GM21390 (cell line): ENCODE measurements at regions not wholly inside any gene's neighbourhood (a gene's known extent, or its start where the extent isn't known, plus 50 kb on each side); places are given as distances from the start of the nearest gene placed in this dataset.

Experiments
- ATAC-seq: cut with Tn5 transposase; IDR thresholded peaks from one replicate; pipeline ENCODE4 v1.9.1; 2021; ENCODE audit not compliant: unreplicated experiment

DNA sequence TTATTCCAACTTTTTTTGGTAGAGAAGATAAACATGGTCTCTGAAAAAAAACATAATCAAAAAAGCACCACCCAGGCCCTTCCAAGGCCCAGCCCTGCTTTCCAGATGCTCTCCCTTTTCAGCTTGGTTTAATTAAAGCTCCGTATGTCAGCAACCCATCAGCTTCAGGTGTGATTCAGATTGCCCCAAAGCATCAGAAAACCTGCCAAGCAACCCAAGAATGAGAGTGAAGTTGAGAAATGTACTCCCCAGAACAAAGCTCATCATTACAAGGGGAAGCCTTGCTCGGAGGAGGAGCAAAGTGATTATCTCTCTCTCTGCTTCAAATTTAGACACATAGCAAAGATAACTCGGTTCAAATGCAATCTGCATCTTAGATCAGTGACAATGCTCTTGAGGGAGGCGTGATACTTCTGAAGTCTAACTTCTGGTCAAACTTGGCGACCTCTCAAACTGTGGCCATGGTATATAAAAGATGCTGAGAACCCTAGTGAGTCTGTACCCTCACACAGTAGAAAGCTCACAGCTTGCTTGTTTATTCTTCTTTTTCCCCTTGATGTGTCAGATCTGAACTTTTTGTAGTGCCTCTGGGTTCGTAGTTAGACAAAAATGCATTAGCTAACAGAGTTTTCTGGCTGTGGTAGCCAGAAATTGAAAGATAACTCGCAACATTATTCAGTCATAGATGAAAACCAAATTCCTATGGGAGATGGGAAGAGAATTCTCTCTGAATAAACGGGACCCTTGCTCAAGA, 63.3 kb upstream of the ZC3H11B start:
- no peak for ATAC-seq

- no peak for ATAC-seq
Measured at GRCh38 chr1:219670426-219671149, 57.7 kb upstream of the ZC3H11B start.

DNA sequence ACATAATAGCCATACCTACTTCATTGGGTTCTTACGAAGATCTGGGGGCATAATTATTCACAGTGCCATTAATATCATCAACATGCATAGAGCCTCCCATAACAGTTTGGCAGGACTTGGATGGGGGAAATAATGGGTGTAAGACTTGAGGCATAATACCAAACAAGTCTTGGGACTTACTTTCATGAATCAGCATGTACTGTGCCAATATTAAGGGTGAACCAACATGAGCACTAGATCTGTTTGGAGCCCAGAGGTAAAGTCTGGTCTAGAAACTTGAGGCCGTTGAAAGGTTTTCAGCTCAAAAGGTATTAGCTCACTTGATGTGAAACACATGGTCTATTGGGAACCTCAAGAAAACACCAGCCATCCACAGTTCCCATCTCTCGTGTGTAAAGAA, 56.7 kb upstream of the ZC3H11B start:
- ATAC-seq, result no peak

DNA sequence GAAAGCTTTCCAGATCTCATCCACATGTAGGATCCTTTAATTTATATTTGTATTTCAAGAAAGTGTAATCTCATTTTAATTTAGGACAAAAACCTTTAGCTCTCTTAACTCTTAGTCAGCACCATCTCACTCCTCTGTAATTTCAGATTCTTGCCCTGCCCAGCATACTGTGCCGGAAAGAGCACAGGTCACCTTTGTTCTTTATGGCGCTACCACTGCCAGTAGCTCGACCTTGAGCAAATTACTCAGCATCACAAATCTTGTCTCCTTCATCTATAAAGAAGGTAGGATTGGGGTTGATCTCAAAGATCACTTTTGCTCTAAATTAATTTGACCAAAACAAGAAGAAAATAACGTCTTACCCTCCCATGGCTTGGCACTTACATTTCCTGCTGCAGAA, 56.1 kb upstream of the ZC3H11B start:
- ATAC-seq, result no peak

GRCh38 chr1:219668446-219668845, 55.5 kb upstream of the ZC3H11B start:
- ATAC-seq, result no peak

DNA sequence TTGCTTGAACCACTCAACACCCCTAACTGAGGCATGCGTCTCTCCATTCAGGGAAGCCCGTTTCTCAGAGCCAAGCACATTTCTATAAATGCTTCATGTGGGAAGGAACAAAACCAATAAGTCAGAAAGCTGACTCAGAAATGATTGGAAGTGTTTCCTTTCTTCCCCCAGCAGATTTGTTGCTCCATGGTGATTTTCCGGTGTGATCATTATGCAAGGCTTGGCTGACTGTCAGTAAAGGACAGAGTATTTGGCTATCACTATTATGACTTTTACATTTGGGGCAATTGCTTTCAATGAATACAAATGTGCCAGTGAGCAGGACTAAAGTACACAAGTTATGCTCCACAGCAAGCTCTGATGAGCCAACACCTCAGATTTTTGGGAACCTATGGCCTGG, 53.3 kb upstream of the ZC3H11B start:
- no peak for ATAC-seq

- ATAC-seq, result no peak
Measured at GRCh38 chr1:219665089-219665488, 52.2 kb upstream of the ZC3H11B start.

- no peak for ATAC-seq
Measured at GRCh38 chr1:219664310-219665029, 51.6 kb upstream of the ZC3H11B start.
